ENCODE measurements at regions not wholly inside any gene's neighbourhood (a gene's known extent, or its start where the extent isn't known, plus 50 kb on each side); places are given as distances from the start of the nearest gene placed in this dataset.

DNA sequence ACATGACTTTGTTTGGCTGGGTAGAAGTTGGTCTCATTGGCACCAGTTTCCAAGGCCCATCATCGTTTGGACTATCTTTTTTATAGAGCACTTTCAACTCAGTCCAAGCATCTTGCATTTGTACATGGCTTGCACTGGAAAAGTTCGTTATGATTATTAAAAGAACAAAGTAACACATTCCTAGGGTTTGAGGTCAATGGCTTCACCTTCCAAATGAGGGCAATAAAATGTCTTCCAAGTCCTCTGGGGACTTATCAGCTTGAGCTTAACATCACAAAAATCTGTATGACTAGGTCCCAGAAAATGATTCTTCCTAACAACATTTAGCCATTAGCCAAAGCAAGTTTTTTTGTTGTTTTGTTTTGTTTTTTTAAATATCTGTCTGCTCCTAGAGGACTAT is 610.8 kb downstream of the LMO4 start:
- TF ChIP-seq, protein P1, sequence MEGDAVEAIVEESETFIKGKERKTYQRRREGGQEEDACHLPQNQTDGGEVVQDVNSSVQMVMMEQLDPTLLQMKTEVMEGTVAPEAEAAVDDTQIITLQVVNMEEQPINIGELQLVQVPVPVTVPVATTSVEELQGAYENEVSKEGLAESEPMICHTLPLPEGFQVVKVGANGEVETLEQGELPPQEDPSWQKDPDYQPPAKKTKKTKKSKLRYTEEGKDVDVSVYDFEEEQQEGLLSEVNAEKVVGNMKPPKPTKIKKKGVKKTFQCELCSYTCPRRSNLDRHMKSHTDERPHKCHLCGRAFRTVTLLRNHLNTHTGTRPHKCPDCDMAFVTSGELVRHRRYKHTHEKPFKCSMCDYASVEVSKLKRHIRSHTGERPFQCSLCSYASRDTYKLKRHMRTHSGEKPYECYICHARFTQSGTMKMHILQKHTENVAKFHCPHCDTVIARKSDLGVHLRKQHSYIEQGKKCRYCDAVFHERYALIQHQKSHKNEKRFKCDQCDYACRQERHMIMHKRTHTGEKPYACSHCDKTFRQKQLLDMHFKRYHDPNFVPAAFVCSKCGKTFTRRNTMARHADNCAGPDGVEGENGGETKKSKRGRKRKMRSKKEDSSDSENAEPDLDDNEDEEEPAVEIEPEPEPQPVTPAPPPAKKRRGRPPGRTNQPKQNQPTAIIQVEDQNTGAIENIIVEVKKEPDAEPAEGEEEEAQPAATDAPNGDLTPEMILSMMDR (IDR thresholded peaks at IDR 0.05), result no peak
- no peak for TF ChIP-seq POLR2A (IDR thresholded peaks at IDR 0.05)
